ENCODE measurements at regions not wholly inside any gene's neighbourhood (a gene's known extent, or its start where the extent isn't known, plus 50 kb on each side); places are given as distances from the start of the nearest gene placed in this dataset.

- WGBS (ENCODE audit: low lambda C conversion rate): 2% methylated on average over 4 of the region's 4 CpGs
- Histone ChIP-seq H3K9ac (ENCODE audit: insufficient read depth, low read depth, low read length) (no peak overlapping the region), H4K20me1 (ENCODE audit: insufficient read depth, low read length) (no peaks in the 10 kb centered on the region), H3K4me3 (replicated peaks in 1 of 3; ENCODE audit: insufficient read depth in 1 of 3, low read depth in 2 of 3, low read length in 3 of 3) (no peak overlapping the region), H3K27me3 (ENCODE audit: control insufficient read depth in 1 of 2, insufficient read depth in 2 of 2, low read length in 2 of 2) (no peaks in the 10 kb centered on the region), H3K4me1 (ENCODE audit: insufficient read depth, low read length) (no peaks in the 10 kb centered on the region), H3K4me2 (ENCODE audit: low read depth, low read length) (no peak overlapping the region), H3K79me2 (ENCODE audit: insufficient read depth, low read length) (no peaks in the 10 kb centered on the region), H3K36me3 (replicated peaks in 1 of 2; ENCODE audit: control insufficient read depth in 1 of 2, insufficient read depth in 2 of 2, low read length in 2 of 2) (no peaks in the 10 kb centered on the region), H2AFZ (ENCODE audit: low read length) (no peak overlapping the region), H3K9me3 (ENCODE audit: low read length) (peaks cover 56% of the 10 kb centered on the region), H3K27ac (ENCODE audit: extremely low read length, insufficient read depth, low read length) (no peak overlapping the region)
- no TSS peak for BruUV-seq (replicated peaks)
- in situ Hi-C loops (cut with HindIII; ENCODE audit: extremely low pct_ligation_motif_present, low pct_unique_long_range_greater_than_20kb) (no loop called here), intact Hi-C loops (cut with micrococcal nuclease; ENCODE audit: unreplicated experiment) (no loop called here)
- no peak for ATAC-seq
- POLR2A ChIA-PET: no interaction called here
- CTCF ChIA-PET (ENCODE audit: low intra/inter-chr PET ratio, low total read pairs): no interaction called here
- no peak for FAIRE-seq
- no peak for DNase-seq (ENCODE audit: low spot score)
- TF ChIP-seq BRF2 (CRISPR knock-in tag; IDR thresholded peaks at IDR 0.05) (no peak), ZNF281 (CRISPR knock-in tag; IDR thresholded peaks at IDR 0.05; ENCODE audit: borderline replicate concordance) (no peak), ZNF646 (CRISPR knock-in tag; IDR thresholded peaks at IDR 0.05) (no peak), KMT2B (CRISPR knock-in tag; IDR thresholded peaks at IDR 0.05) (no peak), TEAD2 (CRISPR knock-in tag; IDR thresholded peaks at IDR 0.05) (no peak), NAIF1 (CRISPR knock-in tag; IDR thresholded peaks at IDR 0.05; ENCODE audit: borderline replicate concordance) (no peak), TERF1 (CRISPR knock-in tag; IDR thresholded peaks at IDR 0.05) (no peak), IRF2 (CRISPR knock-in tag; IDR thresholded peaks at IDR 0.05) (no peak), ZNF264 (CRISPR knock-in tag; IDR thresholded peaks at IDR 0.05) (no peak), GATAD2A (CRISPR knock-in tag; IDR thresholded peaks at IDR 0.05) (no peak), ZNF530 (CRISPR knock-in tag; IDR thresholded peaks at IDR 0.05; ENCODE audit: low read depth) (no peak), ZNF513 (CRISPR knock-in tag; conservative IDR thresholded peaks at IDR 0.05) (no peak)
These were observed 329.8 kb downstream of the MCTP2 start for GRCh38 chr15:94561036-94561689.
